Heart left ventricle (tissue), 16 donors: ENCODE measurements at regions not wholly inside any gene's neighbourhood (a gene's known extent, or its start where the extent isn't known, plus 50 kb on each side); places are given as distances from the start of the nearest gene placed in this dataset.

Experiments used
- ATAC-seq, 4 donors: fragments of 200-7000 bp; cut with Tn5 transposase; one replicate each; pipeline ENCODE4 v1.9.1; 2020 to 2022; ENCODE audit warnings: moderate library complexity in 4 of 4, mild to moderate bottlenecking in 3 of 4, moderate number of reproducible peaks in 1 of 4
- DNase-seq, 5 donors: peaks; one replicate each; pipeline ENCODE4 v3.0.0-alpha.2; 2020
- H3K27ac ChIP-seq, 12 donors: fragments of 200-600 bp; sonication (generic) in 4 of 12; one replicate each; pipeline versions ENCODE4 v1.5.0 to v1.8.0; 2016 to 2022; ENCODE audit warnings: mild to moderate bottlenecking in 2 of 12
- H3K27me3 ChIP-seq, 9 donors: fragments of 200-600 bp; sonication (generic) in 2 of 9; one replicate each; pipeline versions ENCODE4 v1.5.1 to v1.8.0; 2016 to 2022; ENCODE audit warnings: mild to moderate bottlenecking in 3 of 9
- H3K36me3 ChIP-seq, 9 donors: fragments of 200-600 bp; sonication (generic) in 2 of 9; one replicate each; pipeline versions ENCODE4 v1.5.0 to v1.8.0; 2018 to 2022; ENCODE audit warnings: mild to moderate bottlenecking in 2 of 9
- H3K4me1 ChIP-seq, 12 donors: fragments of 200-600 bp; sonication (generic) in 4 of 12; one replicate each; pipeline versions ENCODE4 v1.5.0 to v1.8.0; 2016 to 2022; ENCODE audit warnings: mild to moderate bottlenecking in 3 of 12
- H3K4me3 ChIP-seq, 12 donors: fragments of 200-600 bp; sonication (generic) in 4 of 12; one replicate each; pipeline versions ENCODE4 v1.5.0 to v1.8.0; 2017 to 2022; ENCODE audit warnings: mild to moderate bottlenecking in 9 of 12, moderate library complexity in 4 of 12
- H3K9me3 ChIP-seq, 12 donors: fragments of 200-600 bp; sonication (generic) in 4 of 12; one replicate each; pipeline versions ENCODE4 v1.5.0 to v1.8.0; 2016 to 2022; ENCODE audit warnings: mild to moderate bottlenecking in 1 of 12
- CTCF ChIP-seq, 12 donors: fragments of 200-600 bp; sonication (generic) in 4 of 12; IDR thresholded peaks; one replicate each; pipeline versions ENCODE4 v1.5.0 to v1.8.0; 2018 to 2022; ENCODE audit warnings: antibody characterized with exemption in 12 of 12, mild to moderate bottlenecking in 5 of 12
- POLR2A ChIP-seq, 2 donors: fragments of 450-650 bp; IDR thresholded peaks; one replicate each; pipeline ENCODE4 v1.6.1; 2017; ENCODE audit warnings: antibody characterized with exemption in 2 of 2, mild to moderate bottlenecking in 2 of 2, moderate library complexity in 2 of 2
- WGBS, 4 donors: extraction: QIAGEN DNeasy Blood & Tissue Kit in 2 of 4; methylation state at CpG; one replicate each; pipeline versions ENCODE4 v1.1.5 to v1.1.7; 2013 to 2018; 5-methylcytosine and 5-hydroxymethylcytosine counted together
- intact Hi-C, 10 donors: fragments of 100-400 bp; cut with DNase I; formaldehyde crosslinking; loops; one replicate each; pipeline versions ENCODE4 v1.11.1 to v1.14.2; 2022
- donor health status: ischemic (EF 13 %, LVEDD 7.1; RV severe dilation, severe dysfunction).
- donor health status: healthy with polysubstance abuse.
- donor health status: DM: no; HTN: yes; CAD: no.
- donor health status: DM: no; HTN: no; CAD: no.
- donor health status: ischemic (EF 25% LVEDD 6.9; RV normal size, moderate dysfunction).
- donor health status: ischemic (EF 25% LVEDD 5.7; RV mildly dilated, moderate dysfunction).
- donor health status: healthy.
- donor health status: DM: yes; HTN: yes; CAD: no.
- donor health status: ischemic (EF 35%, LVEDD 5.7; RV mildly dilated, moderate dysfunction).
- donor health status: nonischemic (EF 11% LVEDD 7.7; RV severe dilation, severe dysfunction).
- donor health status: DM: yes; HTN: yes; CAD: no.
- donor health status: PGD.
- donor health status: ischemic (EF 29% LVEDD 5.4; RV normal size, mild dysfunction).
- donor health status: nonischemic (EF 23%, LVEDD 6.1; RV moderate dilation, normal function).

GRCh38 chr3:181805703-181806102 is 94.0 kb downstream of the SOX2 start:
- no peaks in the 10 kb centered on the region for H3K27me3 ChIP-seq
- 87 to 92% (median 89%) methylated on average over 2 of the region's 2 CpGs for WGBS, 4 donors
- no peak overlapping the region for H3K27ac ChIP-seq
- DNase-seq: no peak
- H3K36me3 ChIP-seq: no peaks in the 10 kb centered on the region
- no peak for ATAC-seq
- H3K4me1 ChIP-seq: no peaks in the 10 kb centered on the region
- intact Hi-C loops: no loop called here
- H3K9me3 ChIP-seq: no peaks in the 10 kb centered on the region
- H3K4me3 ChIP-seq: no peak overlapping the region
- TF ChIP-seq CTCF (IDR thresholded peaks at IDR 0.05) (no peak), POLR2A (IDR thresholded peaks at IDR 0.05) (no peak)

- Histone ChIP-seq H3K9me3 (no peaks in the 10 kb centered on the region), H3K4me1 (no peaks in the 10 kb centered on the region), H3K27me3 (no peaks in the 10 kb centered on the region), H3K36me3 (no peaks in the 10 kb centered on the region), H3K4me3 (no peak overlapping the region), H3K27ac (no peak overlapping the region)
- TF ChIP-seq POLR2A (IDR thresholded peaks at IDR 0.05): no peak
- TF ChIP-seq CTCF (IDR thresholded peaks at IDR 0.05): no peak
- ATAC-seq (no peak), DNase-seq (no peak)
- 90 to 93% (median 90%) methylated on average over 5 of the region's 5 CpGs for WGBS, 4 donors
- intact Hi-C loops: no loop called here
These were observed 96.3 kb downstream of the SOX2 start for GRCh38 chr3:181808053-181808452.

DNA sequence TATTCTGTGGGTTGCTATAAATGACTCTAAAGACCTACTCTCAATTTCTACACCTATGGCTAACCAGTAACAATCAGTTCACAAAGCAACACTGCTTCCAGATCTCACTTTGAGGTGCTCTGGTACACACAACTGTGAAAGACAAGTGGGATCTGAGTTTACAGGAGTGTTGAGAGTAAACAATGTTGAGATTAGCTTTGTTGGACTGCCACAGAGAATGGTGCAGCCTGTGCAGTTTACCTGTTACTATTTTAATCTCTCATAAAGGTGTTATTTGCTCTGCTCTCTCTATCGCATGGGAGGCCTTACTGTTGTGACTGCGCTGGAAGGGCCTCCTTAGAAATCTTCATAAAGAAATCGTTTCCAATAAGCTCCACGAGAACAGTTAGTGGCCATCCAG is 112.0 kb downstream of the SOX2 start:
- ATAC-seq: no peak
- WGBS, 4 donors: 88 to 94% (median 93%) methylated on average over 4 of the region's 4 CpGs
- H3K27ac ChIP-seq: no peak overlapping the region
- H3K9me3 ChIP-seq: no peaks in the 10 kb centered on the region
- peaks cover 0 to 9% (median 0%) of the 10 kb centered on the region in 9 donors for H3K27me3 ChIP-seq
- intact Hi-C loops: no loop called here
- TF ChIP-seq POLR2A (IDR thresholded peaks at IDR 0.05) (no peak), CTCF (IDR thresholded peaks at IDR 0.05) (no peak)
- DNase-seq: no peak
- H3K4me3 ChIP-seq: no peak overlapping the region
- H3K4me1 ChIP-seq: no peaks in the 10 kb centered on the region
- no peaks in the 10 kb centered on the region for H3K36me3 ChIP-seq

DNA sequence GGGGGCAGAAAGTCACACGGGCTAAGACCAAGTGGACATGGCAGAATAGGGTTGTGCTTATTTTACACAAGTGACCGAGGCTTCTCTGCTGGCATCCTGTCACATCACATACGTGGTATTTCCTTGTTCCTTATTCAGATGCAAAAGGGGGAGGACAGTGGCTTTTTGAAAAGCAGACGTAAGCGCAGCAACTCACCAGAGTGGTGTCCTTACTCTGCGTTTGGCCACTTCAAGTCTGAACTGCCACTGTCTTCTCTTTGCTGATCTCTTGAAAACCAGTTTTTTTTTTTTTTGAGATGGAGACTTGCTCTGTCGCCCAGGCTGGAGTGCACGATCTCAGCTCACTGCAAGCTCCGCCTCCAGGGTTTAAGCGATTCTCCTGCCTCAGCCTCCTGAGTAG is 113.2 kb downstream of the SOX2 start:
- no peak for TF ChIP-seq CTCF (IDR thresholded peaks at IDR 0.05)
- TF ChIP-seq POLR2A (IDR thresholded peaks at IDR 0.05): no peak
- Histone ChIP-seq H3K9me3 (no peaks in the 10 kb centered on the region), H3K4me1 (no peaks in the 10 kb centered on the region), H3K27ac (no peak overlapping the region), H3K4me3 (no peak overlapping the region), H3K27me3 (peaks cover 0 to 9% (median 0%) of the 10 kb centered on the region in 9 donors), H3K36me3 (no peaks in the 10 kb centered on the region)
- DNase-seq (no peak), ATAC-seq (no peak)
- intact Hi-C loops: no loop called here
- 72 to 79% (median 75%) methylated on average over 10 of the region's 10 CpGs for WGBS, 4 donors
